SK-N-SH treated with all-trans-retinoic acid at 6 μM for 48 hours (cell line): ENCODE measurements at regions not wholly inside any gene's neighbourhood (a gene's known extent, or its start where the extent isn't known, plus 50 kb on each side); places are given as distances from the start of the nearest gene placed in this dataset.

Experiments
- ATAC-seq: fragments of 200-7000 bp; cut with Tn5 transposase; 3 replicates; pipeline ENCODE4 v1.9.1; 2020; ENCODE audit warnings: mild to moderate bottlenecking, moderate library complexity
- BACH2 ChIP-seq: fragments of 250-450 bp; sonication (Bioruptor Pico); IDR thresholded peaks from 2 replicates; pipeline ENCODE4 v1.9.0; 2021; ENCODE audit warnings: mild to moderate bottlenecking, borderline replicate concordance
- CREB5 ChIP-seq: fragments of 250-450 bp; sonication (Bioruptor Pico); IDR thresholded peaks from 2 replicates; pipeline ENCODE4 v1.5.1; 2020; ENCODE audit warnings: low read depth, mild to moderate bottlenecking, moderate library complexity
- CSDC2 ChIP-seq: fragments of 250-450 bp; sonication (Bioruptor Pico); IDR thresholded peaks from 2 replicates; pipeline ENCODE4 v1.5.0; 2020; ENCODE audit warnings: mild to moderate bottlenecking, moderate library complexity
- ESRRG ChIP-seq: fragments of 250-450 bp; sonication (Bioruptor Pico); IDR thresholded peaks from 2 replicates; pipeline ENCODE4 v1.6.1; 2021; ENCODE audit warnings: mild to moderate bottlenecking
- ISL1 ChIP-seq: fragments of 250-450 bp; sonication (Bioruptor Pico); IDR thresholded peaks from 2 replicates; pipeline ENCODE4 v2.1.2; 2022; ENCODE audit warnings: mild to moderate bottlenecking, moderate library complexity
- OSR1 ChIP-seq: fragments of 250-450 bp; sonication (Bioruptor Pico); IDR thresholded peaks from 2 replicates; pipeline ENCODE4 v1.8.0; 2022; ENCODE audit warnings: moderate library complexity, mild to moderate bottlenecking, inconsistent platforms
- POU6F1 ChIP-seq: fragments of 250-450 bp; sonication (Bioruptor Pico); IDR thresholded peaks from 2 replicates; pipeline ENCODE4 v1.8.0; 2021; ENCODE audit warnings: low read depth, mild to moderate bottlenecking, moderate library complexity, borderline replicate concordance
- PPARA ChIP-seq: fragments of 250-450 bp; sonication (Bioruptor Pico); IDR thresholded peaks from 2 replicates; pipeline ENCODE4 v1.5.0; 2020; ENCODE audit warnings: mild to moderate bottlenecking, borderline replicate concordance
- RARB ChIP-seq: fragments of 250-450 bp; sonication (Bioruptor Pico); IDR thresholded peaks from 2 replicates; pipeline ENCODE4 v1.8.0; 2021; ENCODE audit warnings: mild to moderate bottlenecking, moderate library complexity
- SNAI2 ChIP-seq: fragments of 250-450 bp; sonication (Bioruptor Pico); IDR thresholded peaks from 2 replicates; pipeline ENCODE4 v1.5.0; 2020; ENCODE audit warnings: mild to moderate bottlenecking, moderate library complexity
- TCF4 ChIP-seq: fragments of 250-450 bp; sonication (Bioruptor Pico); IDR thresholded peaks from 2 replicates; pipeline ENCODE4 v1.8.0; 2021; ENCODE audit warnings: mild to moderate bottlenecking, moderate library complexity, borderline replicate concordance
- ZC3H10 ChIP-seq: fragments of 250-450 bp; sonication (Bioruptor Pico); IDR thresholded peaks from 2 replicates; pipeline ENCODE4 v1.5.1; 2021; ENCODE audit warnings: mild to moderate bottlenecking, moderate library complexity
- ZFP3 ChIP-seq: fragments of 250-450 bp; sonication (Bioruptor Pico); IDR thresholded peaks from 2 replicates; pipeline ENCODE4 v1.5.0; 2020; ENCODE audit warnings: mild to moderate bottlenecking, moderate library complexity
- ZFP30 ChIP-seq: fragments of 450-650 bp; formaldehyde crosslinking; IDR thresholded peaks from 2 replicates; pipeline ENCODE4 v1.5.0; 2022; ENCODE audit warnings: mild to moderate bottlenecking, moderate library complexity
- ZNF565 ChIP-seq: fragments of 450-650 bp; formaldehyde crosslinking; conservative IDR thresholded peaks from 2 replicates; pipeline ENCODE4 v1.5.0; 2020; ENCODE audit warnings: low read depth, mild to moderate bottlenecking, moderate library complexity
- ZNF70 ChIP-seq: fragments of 450-650 bp; formaldehyde crosslinking; IDR thresholded peaks from 2 replicates; pipeline ENCODE4 v1.5.0; 2020; ENCODE audit warnings: mild to moderate bottlenecking, moderate library complexity
- ZNF8 ChIP-seq: fragments of 450-650 bp; formaldehyde crosslinking; IDR thresholded peaks from 2 replicates; pipeline ENCODE4 v1.5.0; 2020; ENCODE audit warnings: mild to moderate bottlenecking, moderate library complexity
- TF ChIP-seq, protein P1 (sequence below): fragments of 250-450 bp; sonication (Bioruptor Pico); IDR thresholded peaks from 2 replicates; pipeline ENCODE4 v1.8.0; 2020; ENCODE audit warnings: mild to moderate bottlenecking, moderate library complexity, borderline replicate concordance
- TF ChIP-seq, protein P2 (sequence below): fragments of 250-450 bp; sonication (Bioruptor Pico); IDR thresholded peaks from 2 replicates; pipeline ENCODE4 v1.5.0; 2020; ENCODE audit warnings: mild to moderate bottlenecking, moderate library complexity
- TF ChIP-seq, protein P3 (sequence below): fragments of 250-450 bp; sonication (Bioruptor Pico); IDR thresholded peaks from 2 replicates; pipeline ENCODE4 v1.5.1; 2021; ENCODE audit warnings: mild to moderate bottlenecking, moderate library complexity

DNA sequence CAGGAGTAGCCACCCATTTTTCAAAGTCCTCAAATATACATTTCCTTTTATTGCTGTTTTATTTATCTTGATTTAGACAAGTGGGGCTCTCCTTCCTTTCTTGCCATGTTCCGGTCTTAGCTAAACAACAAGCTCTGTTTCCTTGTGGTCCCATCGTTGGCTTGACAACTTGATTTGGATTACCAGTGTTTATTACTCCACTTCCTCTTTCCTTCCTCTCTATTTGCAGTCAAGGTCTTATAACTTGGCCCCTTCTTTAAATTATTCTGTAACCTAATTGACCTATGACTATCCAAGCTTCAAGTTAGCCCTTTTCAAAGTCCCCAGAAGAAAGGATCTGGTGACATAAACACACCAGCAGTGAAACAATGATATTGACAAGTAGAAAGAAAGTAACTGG lies 130.6 kb upstream of the STT3B start:
- TF ChIP-seq CSDC2 (CRISPR knock-in tag) (no peak), ESRRG (CRISPR knock-in tag) (no peak), ZFP3 (no peak), ISL1 (CRISPR knock-in tag) (no peak), PPARA (CRISPR knock-in tag) (no peak), TCF4 (CRISPR knock-in tag) (no peak), POU6F1 (CRISPR knock-in tag) (no peak), BACH2 (CRISPR knock-in tag) (no peak)
- TF ChIP-seq, protein P1, sequence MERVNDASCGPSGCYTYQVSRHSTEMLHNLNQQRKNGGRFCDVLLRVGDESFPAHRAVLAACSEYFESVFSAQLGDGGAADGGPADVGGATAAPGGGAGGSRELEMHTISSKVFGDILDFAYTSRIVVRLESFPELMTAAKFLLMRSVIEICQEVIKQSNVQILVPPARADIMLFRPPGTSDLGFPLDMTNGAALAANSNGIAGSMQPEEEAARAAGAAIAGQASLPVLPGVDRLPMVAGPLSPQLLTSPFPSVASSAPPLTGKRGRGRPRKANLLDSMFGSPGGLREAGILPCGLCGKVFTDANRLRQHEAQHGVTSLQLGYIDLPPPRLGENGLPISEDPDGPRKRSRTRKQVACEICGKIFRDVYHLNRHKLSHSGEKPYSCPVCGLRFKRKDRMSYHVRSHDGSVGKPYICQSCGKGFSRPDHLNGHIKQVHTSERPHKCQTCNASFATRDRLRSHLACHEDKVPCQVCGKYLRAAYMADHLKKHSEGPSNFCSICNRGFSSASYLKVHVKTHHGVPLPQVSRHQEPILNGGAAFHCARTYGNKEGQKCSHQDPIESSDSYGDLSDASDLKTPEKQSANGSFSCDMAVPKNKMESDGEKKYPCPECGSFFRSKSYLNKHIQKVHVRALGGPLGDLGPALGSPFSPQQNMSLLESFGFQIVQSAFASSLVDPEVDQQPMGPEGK (CRISPR knock-in tag): no peak
- no peak for ATAC-seq

DNA sequence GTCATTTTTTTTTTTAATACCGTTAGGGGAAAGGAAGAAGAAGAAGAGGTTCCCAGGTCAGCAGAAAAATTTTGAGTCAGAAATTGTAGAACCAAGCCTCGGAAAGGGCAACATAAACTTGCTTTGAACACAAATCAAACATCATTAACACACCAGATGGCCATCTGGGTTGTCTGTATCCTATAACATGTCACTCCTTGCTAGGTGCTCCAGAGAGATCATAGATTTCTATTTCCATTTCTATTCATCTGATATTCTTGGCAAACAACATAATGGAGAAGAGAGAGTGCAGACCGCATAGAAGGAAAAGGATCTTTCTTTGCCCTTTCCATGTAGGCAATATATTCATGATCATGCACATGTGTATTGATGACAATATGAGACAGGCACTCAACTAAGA lies 129.5 kb upstream of the STT3B start:
- TF ChIP-seq ISL1 (CRISPR knock-in tag): no peak
- TF ChIP-seq TCF4 (CRISPR knock-in tag): peak; percentile 50; the same call in 1 of the 2 replicates
- TF ChIP-seq RARB (CRISPR knock-in tag): no peak
- TF ChIP-seq ZNF565 (CRISPR knock-in tag): no peak
- no peak for TF ChIP-seq SNAI2 (CRISPR knock-in tag)
- TF ChIP-seq, protein P2, sequence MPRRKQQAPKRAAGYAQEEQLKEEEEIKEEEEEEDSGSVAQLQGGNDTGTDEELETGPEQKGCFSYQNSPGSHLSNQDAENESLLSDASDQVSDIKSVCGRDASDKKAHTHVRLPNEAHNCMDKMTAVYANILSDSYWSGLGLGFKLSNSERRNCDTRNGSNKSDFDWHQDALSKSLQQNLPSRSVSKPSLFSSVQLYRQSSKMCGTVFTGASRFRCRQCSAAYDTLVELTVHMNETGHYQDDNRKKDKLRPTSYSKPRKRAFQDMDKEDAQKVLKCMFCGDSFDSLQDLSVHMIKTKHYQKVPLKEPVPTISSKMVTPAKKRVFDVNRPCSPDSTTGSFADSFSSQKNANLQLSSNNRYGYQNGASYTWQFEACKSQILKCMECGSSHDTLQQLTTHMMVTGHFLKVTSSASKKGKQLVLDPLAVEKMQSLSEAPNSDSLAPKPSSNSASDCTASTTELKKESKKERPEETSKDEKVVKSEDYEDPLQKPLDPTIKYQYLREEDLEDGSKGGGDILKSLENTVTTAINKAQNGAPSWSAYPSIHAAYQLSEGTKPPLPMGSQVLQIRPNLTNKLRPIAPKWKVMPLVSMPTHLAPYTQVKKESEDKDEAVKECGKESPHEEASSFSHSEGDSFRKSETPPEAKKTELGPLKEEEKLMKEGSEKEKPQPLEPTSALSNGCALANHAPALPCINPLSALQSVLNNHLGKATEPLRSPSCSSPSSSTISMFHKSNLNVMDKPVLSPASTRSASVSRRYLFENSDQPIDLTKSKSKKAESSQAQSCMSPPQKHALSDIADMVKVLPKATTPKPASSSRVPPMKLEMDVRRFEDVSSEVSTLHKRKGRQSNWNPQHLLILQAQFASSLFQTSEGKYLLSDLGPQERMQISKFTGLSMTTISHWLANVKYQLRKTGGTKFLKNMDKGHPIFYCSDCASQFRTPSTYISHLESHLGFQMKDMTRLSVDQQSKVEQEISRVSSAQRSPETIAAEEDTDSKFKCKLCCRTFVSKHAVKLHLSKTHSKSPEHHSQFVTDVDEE (CRISPR knock-in tag): 0 out of 2 replicates have a peak, but pooled peaks have one; percentile 29
- no peak for TF ChIP-seq ZNF8 (CRISPR knock-in tag)
- TF ChIP-seq ESRRG (CRISPR knock-in tag): no peak
- TF ChIP-seq, all 23 proteins: peak for 2
- ATAC-seq: no peak

DNA sequence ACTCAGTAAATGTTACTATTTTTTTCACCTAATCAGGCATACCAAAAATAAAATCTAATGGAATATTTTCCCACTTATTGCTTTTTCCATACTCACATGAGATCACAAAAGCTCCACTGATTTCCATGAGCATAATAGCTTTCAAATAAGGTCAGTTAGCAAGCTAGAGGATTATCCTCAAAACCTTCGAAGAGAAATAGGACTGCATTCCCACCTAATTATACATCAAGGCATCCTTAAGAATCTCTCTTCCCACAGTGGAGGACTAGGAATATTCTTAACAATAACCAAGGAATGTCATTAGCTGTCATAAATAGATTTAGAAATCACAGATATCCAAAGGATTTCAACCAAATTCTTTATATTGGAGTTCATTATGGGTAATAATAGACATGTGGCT lies 127.9 kb upstream of the STT3B start:
- ATAC-seq: no peak
- TF ChIP-seq RARB (CRISPR knock-in tag): no peak
- no peak for TF ChIP-seq ESRRG (CRISPR knock-in tag)
- no peak for TF ChIP-seq ZNF565 (CRISPR knock-in tag)
- TF ChIP-seq TCF4 (CRISPR knock-in tag): no peak
- TF ChIP-seq ZFP3: no peak
- no peak for TF ChIP-seq OSR1
- TF ChIP-seq CSDC2 (CRISPR knock-in tag): no peak
- TF ChIP-seq ZNF70 (CRISPR knock-in tag): no peak
- no peak for TF ChIP-seq ZFP30 (CRISPR knock-in tag)
- TF ChIP-seq POU6F1 (CRISPR knock-in tag): no peak
- no peak for TF ChIP-seq PPARA (CRISPR knock-in tag)
- no peak for TF ChIP-seq ZC3H10 (CRISPR knock-in tag)
- no peak for TF ChIP-seq CREB5 (CRISPR knock-in tag)
- TF ChIP-seq, protein P1 (CRISPR knock-in tag): no peak
- TF ChIP-seq, protein P2 (CRISPR knock-in tag): no peak
- TF ChIP-seq ZNF8 (CRISPR knock-in tag): no peak
- TF ChIP-seq, protein P3, sequence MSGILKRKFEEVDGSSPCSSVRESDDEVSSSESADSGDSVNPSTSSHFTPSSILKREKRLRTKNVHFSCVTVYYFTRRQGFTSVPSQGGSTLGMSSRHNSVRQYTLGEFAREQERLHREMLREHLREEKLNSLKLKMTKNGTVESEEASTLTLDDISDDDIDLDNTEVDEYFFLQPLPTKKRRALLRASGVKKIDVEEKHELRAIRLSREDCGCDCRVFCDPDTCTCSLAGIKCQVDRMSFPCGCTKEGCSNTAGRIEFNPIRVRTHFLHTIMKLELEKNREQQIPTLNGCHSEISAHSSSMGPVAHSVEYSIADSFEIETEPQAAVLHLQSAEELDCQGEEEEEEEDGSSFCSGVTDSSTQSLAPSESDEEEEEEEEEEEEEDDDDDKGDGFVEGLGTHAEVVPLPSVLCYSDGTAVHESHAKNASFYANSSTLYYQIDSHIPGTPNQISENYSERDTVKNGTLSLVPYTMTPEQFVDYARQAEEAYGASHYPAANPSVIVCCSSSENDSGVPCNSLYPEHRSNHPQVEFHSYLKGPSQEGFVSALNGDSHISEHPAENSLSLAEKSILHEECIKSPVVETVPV (CRISPR knock-in tag): no peak
- no peak for TF ChIP-seq SNAI2 (CRISPR knock-in tag)
- no peak for TF ChIP-seq ISL1 (CRISPR knock-in tag)
